RWPE1 (cell line): ENCODE measurements at regions not wholly inside any gene's neighbourhood (a gene's known extent, or its start where the extent isn't known, plus 50 kb on each side); places are given as distances from the start of the nearest gene placed in this dataset.
"Not testable (repeated sequence)": the region's sequence is repeated elsewhere in the genome, so short reads cannot be mapped to it uniquely, and the experiment has no call there.

Experiments
- CTCF ChIA-PET: fragments of 350-600 bp; sonication (Branson Sonifier 250); formaldehyde crosslinking; extraction: SDS; loops from one replicate; lab custom pipeline; 2021; lab: Yijun Ruan, JAX
- POLR2A ChIA-PET: fragments of 400-600 bp; formaldehyde crosslinking; extraction: SDS; loops from one replicate; lab custom pipeline; 2020; ENCODE audit warnings: antibody characterized with exemption; ENCODE audit not compliant: low non-redundant PET; lab: Yijun Ruan, JAX
- DNase-seq: peaks from one replicate; pipeline ENCODE4 v3.0.0; 2012; ENCODE audit warnings: low spot score
- H3K27ac ChIP-seq: fragments of 450-650 bp; 2 replicates; pipeline ENCODE4 v1.5.1; 2017
- TF ChIP-seq, protein P1 (sequence below): fragments of 450-650 bp; conservative IDR thresholded peaks from 2 replicates; pipeline ENCODE4 v1.5.1; 2017; ENCODE audit warnings: low read depth, mild to moderate bottlenecking

GRCh38 chr2:56834686-56835085 is 650.9 kb downstream of the CCDC85A start:
- H3K27ac ChIP-seq, result no peak overlapping the region
- POLR2A ChIA-PET, result no interaction called here
- TF ChIP-seq, protein P1, sequence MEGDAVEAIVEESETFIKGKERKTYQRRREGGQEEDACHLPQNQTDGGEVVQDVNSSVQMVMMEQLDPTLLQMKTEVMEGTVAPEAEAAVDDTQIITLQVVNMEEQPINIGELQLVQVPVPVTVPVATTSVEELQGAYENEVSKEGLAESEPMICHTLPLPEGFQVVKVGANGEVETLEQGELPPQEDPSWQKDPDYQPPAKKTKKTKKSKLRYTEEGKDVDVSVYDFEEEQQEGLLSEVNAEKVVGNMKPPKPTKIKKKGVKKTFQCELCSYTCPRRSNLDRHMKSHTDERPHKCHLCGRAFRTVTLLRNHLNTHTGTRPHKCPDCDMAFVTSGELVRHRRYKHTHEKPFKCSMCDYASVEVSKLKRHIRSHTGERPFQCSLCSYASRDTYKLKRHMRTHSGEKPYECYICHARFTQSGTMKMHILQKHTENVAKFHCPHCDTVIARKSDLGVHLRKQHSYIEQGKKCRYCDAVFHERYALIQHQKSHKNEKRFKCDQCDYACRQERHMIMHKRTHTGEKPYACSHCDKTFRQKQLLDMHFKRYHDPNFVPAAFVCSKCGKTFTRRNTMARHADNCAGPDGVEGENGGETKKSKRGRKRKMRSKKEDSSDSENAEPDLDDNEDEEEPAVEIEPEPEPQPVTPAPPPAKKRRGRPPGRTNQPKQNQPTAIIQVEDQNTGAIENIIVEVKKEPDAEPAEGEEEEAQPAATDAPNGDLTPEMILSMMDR, result no peak
- DNase-seq, result no peak
- CTCF ChIA-PET, result no interaction called here

GRCh38 chr2:56840009-56840408 is 656.2 kb downstream of the CCDC85A start:
- POLR2A ChIA-PET, CTCF ChIA-PET, DNase-seq, H3K27ac ChIP-seq: not testable (repeated sequence)

DNA sequence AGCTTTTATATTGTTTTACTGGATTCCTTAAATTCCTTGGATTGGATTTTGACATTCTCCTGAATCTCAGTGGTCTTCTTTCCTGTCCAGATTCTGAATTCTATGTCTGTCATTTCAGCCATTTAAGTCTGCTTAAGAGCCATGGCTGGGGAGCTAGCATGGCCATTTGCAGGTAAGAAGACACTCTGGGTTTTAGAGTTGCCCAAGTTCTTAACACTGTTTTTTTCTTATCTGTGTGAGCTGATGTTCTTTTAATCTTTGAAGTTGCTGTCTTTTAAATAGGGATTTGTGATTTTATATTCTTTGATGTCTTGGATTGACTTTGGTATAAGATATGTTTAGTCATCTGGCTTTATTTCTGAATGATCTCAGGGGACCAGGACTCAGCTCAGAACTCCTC is 677.2 kb downstream of the CCDC85A start:
- ChIA-PET POLR2A (no interaction called here), CTCF (interaction anchor here (0.5 kb wide), 1 partner anchor 825 kb away, joined by 3 read pairs; no protein-coding TSS in a partner anchor)
- DNase-seq, result no peak
- H3K27ac ChIP-seq, result no peak overlapping the region
- TF ChIP-seq, protein P1, result no peak

DNA sequence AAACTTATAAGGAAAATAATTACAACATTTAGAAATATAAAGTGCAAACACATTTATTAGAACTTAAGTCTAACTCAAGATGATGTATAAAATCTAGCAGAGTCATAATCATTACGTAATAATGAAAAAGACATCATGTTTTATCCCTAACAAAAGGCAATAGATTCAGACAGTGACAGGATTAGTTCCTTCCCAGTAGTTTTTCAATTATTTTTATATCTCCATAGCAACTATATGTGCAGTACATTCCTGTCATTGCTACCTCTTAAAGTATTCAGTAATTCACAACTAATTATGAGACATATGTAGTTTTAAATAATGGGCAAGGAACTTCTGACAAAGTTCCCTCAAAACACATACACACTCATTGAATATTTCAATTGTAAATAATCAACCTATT is 687.9 kb downstream of the CCDC85A start:
- ChIA-PET POLR2A (no interaction called here), CTCF (no interaction called here)
- no peak for DNase-seq
- TF ChIP-seq, protein P1, result no peak
- H3K27ac ChIP-seq, result no peak overlapping the region

GRCh38 chr2:56874717-56875116 is 690.9 kb downstream of the CCDC85A start:
- DNase-seq, result no peak
- ChIA-PET CTCF (interaction anchor here (0.5 kb wide), 1 partner anchor 347 kb away, joined by 3 read pairs; no protein-coding TSS in a partner anchor), POLR2A (no interaction called here)
- TF ChIP-seq, protein P1, result no peak
- no peak overlapping the region for H3K27ac ChIP-seq

DNA sequence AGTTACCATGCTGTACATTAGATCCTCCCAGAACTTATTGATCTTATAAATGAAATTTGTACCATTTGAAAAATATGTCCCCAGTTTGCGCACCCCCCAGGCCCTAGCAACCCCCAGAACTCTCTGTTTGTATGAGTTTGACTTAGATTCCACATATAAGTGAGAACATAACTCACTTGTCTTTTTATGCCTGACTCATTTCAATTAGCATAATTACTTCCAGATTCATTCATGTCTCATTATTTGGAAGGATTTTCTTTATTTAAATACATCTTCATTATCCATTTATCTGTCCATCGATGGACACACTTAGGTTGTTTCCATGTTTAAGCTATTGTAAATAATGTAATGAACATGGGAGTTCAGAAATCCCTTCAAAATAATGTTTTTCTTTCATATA is 705.9 kb downstream of the CCDC85A start:
- no peak overlapping the region for H3K27ac ChIP-seq
- DNase-seq, result no peak
- ChIA-PET CTCF (no interaction called here), POLR2A (no interaction called here)
- TF ChIP-seq, protein P1, result no peak

- CTCF ChIA-PET, result no interaction called here
Observed at GRCh38 chr2:56892382-56892781, 708.6 kb downstream of the CCDC85A start.

More at GRCh38 chr2:56892382-56892781, 708.6 kb downstream of the CCDC85A start:
- TF ChIP-seq, protein P1, result no peak
- no peak for DNase-seq
- H3K27ac ChIP-seq, result no peak overlapping the region
- POLR2A ChIA-PET, result no interaction called here
